Naive thymus-derived CD8-positive, alpha-beta T cell (primary cell): ENCODE measurements at regions not wholly inside any gene's neighbourhood (a gene's known extent, or its start where the extent isn't known, plus 50 kb on each side); places are given as distances from the start of the nearest gene placed in this dataset.

Experiments used
- ATAC-seq, 2 donors: fragments of 150-1000 bp; cut with Tn5 transposase in 1 of 2; sonication (Bioruptor Pico), chemical (Tn5 transposase) in 1 of 2; 1 replicate in 1 of 2; 2 replicates in 1 of 2; pipeline ENCODE4 v1.10.0; 2021; ENCODE audit warnings: mild to moderate bottlenecking in 2 of 2, moderate library complexity in 2 of 2
- POLR2A ChIA-PET: fragments of 350-600 bp; sonication (Branson Sonifier 250); formaldehyde crosslinking; loops from one replicate; lab custom pipeline; 2021; ENCODE audit warnings: antibody characterized with exemption; lab: Charles Lee
- DNase-seq, 10 donors: peaks; one replicate each; pipeline versions ENCODE4 v3.0.0 to v3.0.0-alpha.2; 2020 to 2022
- H3K27ac Mint-ChIP-seq, 10 donors: one replicate each; pipeline ENCODE4 v1.8.0; 2020 to 2022; ENCODE audit warnings: mild to moderate bottlenecking in 10 of 10, mixed read lengths in 10 of 10, moderate library complexity in 4 of 10, inconsistent platforms in 1 of 10
- H3K27me3 Mint-ChIP-seq, 5 donors: one replicate each; pipeline ENCODE4 v1.8.0; 2021 to 2022; ENCODE audit warnings: mixed read lengths in 5 of 5
- H3K36me3 Mint-ChIP-seq, 3 donors: one replicate each; pipeline ENCODE4 v1.8.0; 2020 to 2022; ENCODE audit warnings: mixed read lengths in 3 of 3, mild to moderate bottlenecking in 2 of 3, inconsistent platforms in 1 of 3
- H3K4me1 Mint-ChIP-seq, 4 donors: one replicate each; pipeline ENCODE4 v1.8.0; 2021 to 2022; ENCODE audit warnings: mixed read lengths in 4 of 4
- H3K4me3 Mint-ChIP-seq, 10 donors: one replicate each; pipeline ENCODE4 v1.8.0; 2020 to 2022; ENCODE audit warnings: mild to moderate bottlenecking in 10 of 10, mixed read lengths in 10 of 10, moderate library complexity in 6 of 10, inconsistent platforms in 1 of 10
- H3K9me3 Mint-ChIP-seq, 9 donors: one replicate each; pipeline ENCODE4 v1.8.0; 2020 to 2022; ENCODE audit warnings: mixed read lengths in 9 of 9, mild to moderate bottlenecking in 3 of 9, inconsistent platforms in 1 of 9, moderate library complexity in 1 of 9

DNA sequence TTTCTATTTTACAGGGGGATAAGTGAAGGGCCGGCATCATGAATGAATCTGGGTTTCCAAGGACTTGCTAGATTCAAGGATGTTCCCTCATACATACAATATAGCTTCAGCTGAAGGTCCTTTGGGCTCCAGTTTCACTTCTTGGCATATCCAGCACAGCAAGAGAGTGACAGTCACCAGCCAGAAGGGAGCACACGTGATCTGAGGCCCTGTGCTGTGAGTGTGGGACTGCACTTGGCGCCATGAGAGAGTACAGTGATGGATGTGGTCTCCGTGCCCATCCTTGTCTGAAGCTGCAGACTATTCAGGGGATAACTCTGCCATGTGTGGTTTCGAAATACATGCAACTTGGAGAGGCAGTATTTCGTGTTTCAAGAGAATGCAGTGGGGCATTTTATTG lies 159.7 kb upstream of the DSCAM start:
- Mint-ChIP-seq H3K27me3 (peaks cover 2 to 34% (median 18%) of the 10 kb centered on the region in 5 donors), H3K4me3 (no peak overlapping the region), H3K9me3 (peaks cover 0 to 12% (median 2%) of the 10 kb centered on the region in 9 donors), H3K27ac (no peak overlapping the region), H3K4me1 (no peaks in the 10 kb centered on the region), H3K36me3 (peaks cover 0 to 6% (median 0%) of the 10 kb centered on the region in 3 donors)
- ATAC-seq = no peak
- no peak for DNase-seq
- POLR2A ChIA-PET = no interaction called here

DNA sequence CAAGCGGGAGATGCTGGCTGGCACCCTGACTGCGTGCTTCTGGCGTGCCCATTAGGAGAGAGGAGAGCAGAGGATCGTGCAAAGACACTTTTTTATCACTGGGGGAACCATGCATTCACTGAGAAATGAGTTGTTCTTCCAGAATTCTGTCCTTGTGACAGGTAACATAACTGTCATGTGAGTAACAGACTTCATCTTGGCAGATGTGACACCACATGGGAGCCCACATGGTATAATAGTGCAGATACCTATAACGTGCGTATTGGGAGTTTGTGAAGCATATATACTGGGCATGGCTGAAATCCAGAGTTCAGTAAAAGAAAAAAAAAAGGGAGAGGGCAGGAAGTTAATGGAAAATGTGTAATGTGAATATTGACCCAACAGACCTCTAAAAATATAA lies 159.6 kb upstream of the BACE2 start:
- H3K27ac Mint-ChIP-seq = no peak overlapping the region
- no peak overlapping the region for H3K4me3 Mint-ChIP-seq
- POLR2A ChIA-PET = no interaction called here
- H3K4me1 Mint-ChIP-seq = no peaks in the 10 kb centered on the region
- H3K36me3 Mint-ChIP-seq = no peaks in the 10 kb centered on the region
- ATAC-seq (no peak), DNase-seq (no peak)
- H3K9me3 Mint-ChIP-seq = peaks cover 0 to 3% (median 0%) of the 10 kb centered on the region in 9 donors
- H3K27me3 Mint-ChIP-seq = peaks cover 2 to 34% (median 19%) of the 10 kb centered on the region in 5 donors

DNA sequence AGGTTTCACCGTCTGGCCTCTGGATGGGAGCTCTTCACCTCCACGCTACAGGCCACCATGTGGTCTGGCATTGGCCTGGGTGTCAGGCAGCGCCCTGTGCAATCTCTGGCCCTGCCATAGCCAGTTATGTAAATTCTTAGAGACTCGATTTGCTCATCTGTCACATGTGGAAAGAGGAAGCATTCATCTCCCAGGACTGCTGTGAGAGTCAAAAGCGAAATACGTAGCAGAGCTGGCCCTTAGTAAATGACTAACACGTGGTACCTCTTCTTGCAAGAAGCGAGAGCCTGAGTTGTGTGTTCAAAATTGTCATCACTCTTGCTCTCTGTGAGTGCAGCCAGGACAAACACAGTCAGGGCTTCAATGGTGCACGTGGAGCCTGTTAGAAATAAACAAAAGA lies 159.0 kb upstream of the BACE2 start:
- POLR2A ChIA-PET = no interaction called here
- DNase-seq (no peak), ATAC-seq (no peak)
- H3K4me3 Mint-ChIP-seq = no peak overlapping the region
- peaks cover 0 to 3% (median 0%) of the 10 kb centered on the region in 9 donors for H3K9me3 Mint-ChIP-seq
- peaks cover 6 to 28% (median 17%) of the 10 kb centered on the region in 5 donors for H3K27me3 Mint-ChIP-seq
- H3K27ac Mint-ChIP-seq = no peak overlapping the region
- no peaks in the 10 kb centered on the region for H3K36me3 Mint-ChIP-seq
- H3K4me1 Mint-ChIP-seq = no peaks in the 10 kb centered on the region

GRCh38 chr21:41009398-41010100 lies 158.4 kb upstream of the BACE2 start:
- Mint-ChIP-seq H3K4me1 (no peaks in the 10 kb centered on the region), H3K36me3 (no peaks in the 10 kb centered on the region), H3K4me3 (no peak overlapping the region), H3K27ac (no peak overlapping the region), H3K27me3 (peaks cover 6 to 26% (median 17%) of the 10 kb centered on the region in 5 donors), H3K9me3 (peaks cover 0 to 2% (median 0%) of the 10 kb centered on the region in 9 donors)
- ATAC-seq (no peak), DNase-seq (no peak)
- POLR2A ChIA-PET = no interaction called here

- H3K27me3 Mint-ChIP-seq = peaks cover 6 to 22% (median 18%) of the 10 kb centered on the region in 5 donors
Measured at GRCh38 chr21:41010101-41010435, 157.9 kb upstream of the BACE2 start.

GRCh38 chr21:41011098-41011731 lies 156.7 kb upstream of the BACE2 start:
- no peak for ATAC-seq
- no peak overlapping the region for H3K4me3 Mint-ChIP-seq
- peaks cover 6 to 19% (median 11%) of the 10 kb centered on the region in 5 donors for H3K27me3 Mint-ChIP-seq
- POLR2A ChIA-PET = no interaction called here
- peaks cover 0 to 2% (median 0%) of the 10 kb centered on the region in 9 donors for H3K9me3 Mint-ChIP-seq
- no peak for DNase-seq
- H3K27ac Mint-ChIP-seq = no peak overlapping the region
- H3K36me3 Mint-ChIP-seq = no peaks in the 10 kb centered on the region
- H3K4me1 Mint-ChIP-seq = no peaks in the 10 kb centered on the region

More at GRCh38 chr21:41010101-41010435, 157.9 kb upstream of the BACE2 start:
- H3K4me1 Mint-ChIP-seq = no peaks in the 10 kb centered on the region
- no peak overlapping the region for H3K4me3 Mint-ChIP-seq
- POLR2A ChIA-PET = no interaction called here
- no peak for ATAC-seq
- peaks cover 0 to 2% (median 0%) of the 10 kb centered on the region in 9 donors for H3K9me3 Mint-ChIP-seq
- no peak for DNase-seq
- H3K36me3 Mint-ChIP-seq = no peaks in the 10 kb centered on the region
- no peak overlapping the region for H3K27ac Mint-ChIP-seq

DNA sequence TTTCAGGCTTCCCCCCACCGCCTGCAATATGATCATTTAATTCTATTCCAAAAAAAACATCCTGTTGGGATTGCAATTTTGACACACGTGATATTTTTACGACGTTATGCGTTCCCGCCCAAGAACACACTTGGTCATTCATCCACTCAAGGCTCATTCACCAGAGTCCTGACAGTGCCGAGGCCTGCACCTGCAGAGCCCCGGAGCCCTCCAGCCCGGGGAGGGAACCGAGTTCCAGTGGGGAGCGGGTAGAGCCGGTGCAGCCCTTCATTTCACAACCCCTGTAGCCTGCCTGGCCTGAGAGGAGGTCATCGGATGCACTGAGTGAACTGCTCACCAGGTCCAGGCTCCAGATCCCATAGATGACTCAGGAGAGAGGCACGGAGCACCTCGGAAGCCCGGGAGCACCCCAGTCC lies 156.0 kb upstream of the BACE2 start:
- H3K27me3 Mint-ChIP-seq = peaks cover 6 to 20% (median 9%) of the 10 kb centered on the region in 5 donors
- DNase-seq = no peak
- POLR2A ChIA-PET = no interaction called here
- H3K36me3 Mint-ChIP-seq = no peaks in the 10 kb centered on the region
- ATAC-seq = no peak
- no peaks in the 10 kb centered on the region for H3K4me1 Mint-ChIP-seq
- no peak overlapping the region for H3K4me3 Mint-ChIP-seq
- H3K27ac Mint-ChIP-seq = no peak overlapping the region
- H3K9me3 Mint-ChIP-seq = peaks cover 0 to 2% (median 0%) of the 10 kb centered on the region in 9 donors

DNA sequence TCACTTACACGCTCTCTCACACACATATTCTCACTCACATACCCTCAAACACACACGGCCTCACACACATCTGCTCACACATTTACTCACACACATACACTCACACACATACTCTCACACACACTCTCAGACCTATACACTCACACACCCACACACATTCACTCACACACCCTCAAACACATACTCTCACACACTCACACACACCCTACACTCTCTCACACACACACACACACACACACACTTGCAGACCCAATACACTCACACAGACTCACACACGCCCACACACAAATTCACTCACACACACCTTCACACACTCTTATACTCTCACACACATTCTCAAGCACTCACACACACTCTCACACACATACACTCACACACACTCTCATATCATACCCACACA lies 155.5 kb upstream of the BACE2 start:
- ATAC-seq (no peak), DNase-seq (no peak)
- Mint-ChIP-seq H3K4me1 (no peaks in the 10 kb centered on the region), H3K9me3 (peaks cover 0 to 2% (median 0%) of the 10 kb centered on the region in 9 donors), H3K27ac (no peak overlapping the region), H3K4me3 (no peak overlapping the region), H3K36me3 (no peaks in the 10 kb centered on the region), H3K27me3 (peaks cover 6 to 22% (median 9%) of the 10 kb centered on the region in 5 donors)
- POLR2A ChIA-PET = no interaction called here

- Mint-ChIP-seq H3K4me1 (no peaks in the 10 kb centered on the region), H3K9me3 (peaks cover 0 to 12% (median 2%) of the 10 kb centered on the region in 9 donors), H3K27ac (no peak overlapping the region), H3K36me3 (no peaks in the 10 kb centered on the region), H3K4me3 (no peak overlapping the region), H3K27me3 (peaks cover 0 to 17% (median 5%) of the 10 kb centered on the region in 5 donors)
- DNase-seq (no peak), ATAC-seq (no peak)
- POLR2A ChIA-PET = no interaction called here
Measured at GRCh38 chr21:41016472-41016871, 151.5 kb upstream of the BACE2 start.

- POLR2A ChIA-PET = no interaction called here
- H3K36me3 Mint-ChIP-seq = no peaks in the 10 kb centered on the region
- H3K4me3 Mint-ChIP-seq = no peak overlapping the region
- no peaks in the 10 kb centered on the region for H3K4me1 Mint-ChIP-seq
- H3K27me3 Mint-ChIP-seq = peaks cover 4 to 27% (median 13%) of the 10 kb centered on the region in 5 donors
- H3K27ac Mint-ChIP-seq = no peak overlapping the region
- DNase-seq = no peak
- no peak for ATAC-seq
- peaks cover 0 to 12% (median 2%) of the 10 kb centered on the region in 9 donors for H3K9me3 Mint-ChIP-seq
Measured at GRCh38 chr21:41018431-41018830, 149.5 kb upstream of the BACE2 start.

DNA sequence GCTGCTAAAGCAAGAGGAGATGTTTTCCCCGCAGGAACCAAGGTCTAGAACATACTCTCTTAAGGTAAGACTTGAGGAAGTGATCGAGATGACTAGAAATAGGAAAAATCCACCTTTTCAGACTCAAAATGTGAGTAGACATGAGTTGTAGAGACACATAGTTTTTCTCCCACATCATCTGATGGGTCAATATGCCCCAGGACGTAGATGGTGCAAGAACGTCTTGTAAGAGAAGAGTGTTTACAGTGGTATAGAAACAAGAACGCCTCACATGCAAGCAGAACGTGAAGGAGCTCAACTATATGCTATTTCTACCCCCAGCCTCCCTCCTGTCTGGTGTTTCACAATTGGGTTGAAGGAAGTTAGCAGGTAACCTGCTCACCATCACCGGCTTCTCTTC lies 144.0 kb upstream of the BACE2 start:
- Mint-ChIP-seq H3K4me1 (no peaks in the 10 kb centered on the region), H3K9me3 (peaks cover 0 to 10% (median 2%) of the 10 kb centered on the region in 9 donors), H3K36me3 (no peaks in the 10 kb centered on the region), H3K27ac (no peak overlapping the region), H3K27me3 (peaks cover 0 to 23% (median 11%) of the 10 kb centered on the region in 5 donors), H3K4me3 (no peak overlapping the region)
- DNase-seq = no peak
- no peak for ATAC-seq
- POLR2A ChIA-PET = no interaction called here

DNA sequence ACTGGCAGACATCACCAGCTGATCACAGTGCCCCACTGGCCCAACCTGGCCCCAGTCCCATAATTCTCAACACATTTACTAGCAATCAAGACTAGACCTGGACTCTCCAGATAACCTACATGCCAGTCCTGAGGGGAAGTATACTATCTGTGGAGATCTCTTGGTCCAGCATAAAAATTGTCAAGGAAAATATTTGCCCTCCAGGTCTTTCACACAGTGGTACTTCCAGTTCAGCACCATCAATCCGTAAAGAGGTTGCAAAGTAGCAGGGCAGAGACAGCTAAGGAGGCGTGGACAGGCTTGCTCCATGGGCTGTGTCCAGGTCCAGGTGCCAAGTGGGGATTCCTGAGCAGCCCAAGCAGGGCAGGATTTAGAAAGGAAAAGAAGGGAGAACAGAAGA lies 143.6 kb upstream of the BACE2 start:
- ATAC-seq (no peak), DNase-seq (no peak)
- Mint-ChIP-seq H3K27me3 (peaks cover 0 to 24% (median 12%) of the 10 kb centered on the region in 5 donors), H3K27ac (no peak overlapping the region), H3K36me3 (no peaks in the 10 kb centered on the region), H3K4me1 (no peaks in the 10 kb centered on the region), H3K4me3 (no peak overlapping the region), H3K9me3 (peaks cover 0 to 7% (median 2%) of the 10 kb centered on the region in 9 donors)
- POLR2A ChIA-PET = no interaction called here

- H3K9me3 Mint-ChIP-seq = peaks cover 0 to 7% (median 1%) of the 10 kb centered on the region in 9 donors
- no peak overlapping the region for H3K27ac Mint-ChIP-seq
- no peaks in the 10 kb centered on the region for H3K36me3 Mint-ChIP-seq
- ATAC-seq = no peak
- POLR2A ChIA-PET = no interaction called here
- peaks cover 0 to 29% (median 12%) of the 10 kb centered on the region in 5 donors for H3K27me3 Mint-ChIP-seq
- no peak for DNase-seq
- no peaks in the 10 kb centered on the region for H3K4me1 Mint-ChIP-seq
- H3K4me3 Mint-ChIP-seq = no peak overlapping the region
Measured at GRCh38 chr21:41024746-41025254, 143.2 kb upstream of the BACE2 start.
